ENCODE measurements at regions not wholly inside any gene's neighbourhood (a gene's known extent, or its start where the extent isn't known, plus 50 kb on each side); places are given as distances from the start of the nearest gene placed in this dataset.

GRCh38 chr7:16978358-16979244, 96.8 kb upstream of the AGR3 start:
- no peak for DNase-seq (ENCODE audit: low read depth)

DNA sequence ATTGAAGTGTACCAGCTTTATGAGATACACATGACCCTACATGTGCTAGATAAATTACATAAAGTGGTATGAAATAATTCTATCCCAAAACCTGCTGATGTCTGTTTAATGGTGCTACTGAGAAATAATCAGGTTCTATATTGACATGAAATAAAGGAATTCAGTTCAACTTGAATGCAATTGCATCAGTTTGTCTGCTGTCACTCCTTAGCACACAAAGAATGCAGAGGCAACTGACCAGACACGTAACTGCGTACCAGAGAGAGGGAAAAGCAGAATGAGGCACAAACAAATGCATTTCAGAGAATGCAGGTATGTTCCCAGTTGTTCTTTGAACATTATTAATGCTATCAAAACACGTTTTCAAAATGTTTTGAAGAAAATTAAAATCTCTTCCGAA, 98.8 kb upstream of the AGR3 start:
- no peak for DNase-seq (ENCODE audit: low read depth)

DNA sequence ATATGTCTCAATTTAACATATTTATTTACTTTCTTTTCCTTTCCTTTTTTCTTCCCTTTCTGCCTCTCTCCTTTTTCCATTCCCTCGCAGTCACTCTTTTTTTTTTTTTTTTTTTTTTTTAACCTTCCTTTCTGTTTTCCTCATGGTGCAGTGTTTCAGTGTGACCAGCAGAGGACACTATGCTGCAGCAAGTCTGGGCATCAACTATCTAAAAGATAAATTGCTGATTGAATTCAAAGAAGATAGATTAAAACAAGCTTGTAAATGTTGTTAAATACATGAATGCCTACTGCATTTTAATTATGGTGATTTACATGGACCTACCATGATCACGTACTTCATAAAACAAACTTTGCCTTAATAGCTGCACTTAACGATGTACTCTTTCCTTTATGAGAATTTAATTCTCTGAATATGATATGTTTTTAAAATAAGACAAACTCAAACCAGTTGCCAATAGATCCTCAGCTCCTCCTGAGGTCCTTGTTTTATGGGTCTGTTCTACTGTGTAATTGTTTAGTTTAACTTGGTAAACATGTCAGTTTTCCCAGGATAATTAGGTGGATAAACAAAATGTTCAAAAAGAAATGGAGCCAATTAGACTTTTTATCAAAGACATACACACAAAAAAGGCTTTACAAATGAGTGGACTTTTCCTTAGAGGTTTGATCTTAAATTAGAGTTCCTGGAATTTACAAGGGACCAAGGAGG, 101.0 kb upstream of the AGR3 start:
- no peak for DNase-seq (ENCODE audit: low read depth)

DNA sequence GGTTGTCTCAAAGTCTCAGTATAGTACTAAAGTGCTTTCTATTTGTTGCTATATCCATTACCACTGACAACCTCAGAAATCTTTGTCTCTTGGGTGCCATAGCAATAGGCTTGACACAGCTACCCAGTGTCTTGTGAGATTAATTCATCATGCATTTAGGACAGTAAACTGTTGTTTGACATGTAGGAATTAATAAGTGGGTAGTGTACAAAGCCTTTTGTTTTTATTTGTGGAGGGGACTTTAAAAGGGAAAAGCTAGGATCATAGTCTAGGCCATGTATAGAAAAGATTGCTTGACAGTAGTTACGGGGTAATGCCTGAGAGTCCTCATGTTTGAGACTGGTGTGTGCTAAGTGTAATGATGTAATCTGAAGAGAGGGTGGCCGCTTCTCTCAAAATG, 102.6 kb upstream of the AGR3 start:
- no peak for DNase-seq (ENCODE audit: low read depth)

- DNase-seq (ENCODE audit: low read depth): no peak
Observed at GRCh38 chr7:16985621-16986020, 103.8 kb upstream of the AGR3 start.

DNA sequence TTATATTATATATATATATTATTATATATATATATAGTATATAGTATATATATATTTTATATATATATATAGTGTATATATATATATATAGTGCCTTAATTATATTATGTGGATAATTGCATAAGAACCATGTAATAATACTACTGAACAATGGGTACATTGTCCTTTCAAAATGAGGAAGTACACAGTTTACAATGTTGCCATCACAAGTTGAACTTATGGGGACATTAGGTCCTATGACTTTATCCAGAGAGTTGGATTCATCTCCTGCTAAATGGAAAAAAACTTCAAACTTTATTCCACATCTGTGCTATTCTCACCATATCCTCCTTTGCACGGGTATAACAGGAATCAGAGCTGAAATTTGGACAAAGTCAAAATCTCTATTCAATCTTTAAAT, 105.0 kb upstream of the AGR3 start:
- DNase-seq (ENCODE audit: low read depth): no peak

DNA sequence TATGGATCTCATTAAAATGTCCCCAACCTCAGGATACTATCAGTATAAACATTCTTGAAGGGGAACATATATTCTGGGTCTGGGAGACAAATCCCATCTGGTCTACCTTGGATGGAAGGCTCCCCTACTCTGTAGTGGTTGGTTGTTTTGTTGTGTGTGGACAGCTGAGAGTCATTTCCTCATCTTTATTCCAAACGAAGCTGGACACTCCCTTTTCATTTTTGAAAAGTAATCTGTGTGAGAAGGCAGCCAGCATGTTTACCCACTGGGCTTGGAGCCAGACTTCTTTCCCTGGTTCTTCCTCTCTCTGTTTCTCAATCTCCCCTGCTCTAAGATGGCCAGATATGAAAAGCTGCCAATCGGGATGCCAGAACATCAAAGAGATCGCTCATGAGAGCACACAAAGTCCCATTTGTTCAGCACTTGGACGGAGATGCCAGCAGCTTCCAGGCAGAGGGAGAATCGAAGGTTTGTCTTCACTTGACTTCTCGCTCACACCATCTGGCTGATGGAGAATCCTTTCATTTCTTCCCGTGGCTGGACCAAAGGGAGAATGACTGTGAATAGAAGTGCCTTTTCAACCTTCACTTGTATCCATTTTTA, 108.1 kb upstream of the AGR3 start:
- no peak for DNase-seq (ENCODE audit: low read depth)

DNA sequence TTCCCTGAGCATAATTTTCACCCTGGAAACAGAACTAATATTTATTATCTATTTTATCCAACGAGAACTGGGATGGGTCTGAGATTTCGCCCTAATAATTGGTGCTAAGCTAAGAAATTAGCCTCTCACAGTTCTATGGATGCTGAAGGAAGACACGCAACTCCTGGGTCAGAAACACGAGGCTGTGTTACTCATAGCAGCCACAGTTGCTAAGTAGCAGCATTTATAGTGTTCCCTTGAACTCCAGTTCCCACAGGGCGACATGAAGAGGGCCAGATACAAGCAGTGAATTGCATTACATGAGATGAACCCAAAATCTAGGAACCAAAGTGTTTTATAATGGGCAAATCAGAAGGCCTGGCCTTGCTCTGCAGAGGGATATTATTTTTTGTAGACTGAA, 109.8 kb upstream of the AGR3 start:
- DNase-seq (ENCODE audit: low read depth): no peak

DNA sequence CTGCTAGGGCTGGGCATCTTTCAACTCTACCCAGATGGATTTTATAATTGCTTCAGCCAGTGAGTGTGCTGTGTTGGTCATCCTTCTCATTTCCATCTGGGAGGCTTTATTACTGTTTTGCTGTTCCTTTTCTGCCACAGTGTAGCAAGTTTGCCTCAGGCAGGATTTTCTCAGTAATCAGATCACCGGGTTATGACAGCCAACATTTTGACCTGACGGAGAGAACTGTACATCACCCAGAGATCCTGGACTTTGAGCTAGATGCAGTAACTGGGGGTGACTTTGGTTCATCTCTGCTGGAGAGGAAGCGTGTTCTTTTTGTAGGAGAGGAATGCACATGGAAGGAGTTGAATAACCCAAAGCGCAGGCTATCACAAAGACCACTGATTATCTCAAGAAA, 111.8 kb upstream of the AGR3 start:
- DNase-seq (ENCODE audit: low read depth): no peak

GRCh38 chr7:16998481-16999051, 116.8 kb upstream of the AGR3 start:
- DNase-seq (ENCODE audit: low read depth): no peak

DNA sequence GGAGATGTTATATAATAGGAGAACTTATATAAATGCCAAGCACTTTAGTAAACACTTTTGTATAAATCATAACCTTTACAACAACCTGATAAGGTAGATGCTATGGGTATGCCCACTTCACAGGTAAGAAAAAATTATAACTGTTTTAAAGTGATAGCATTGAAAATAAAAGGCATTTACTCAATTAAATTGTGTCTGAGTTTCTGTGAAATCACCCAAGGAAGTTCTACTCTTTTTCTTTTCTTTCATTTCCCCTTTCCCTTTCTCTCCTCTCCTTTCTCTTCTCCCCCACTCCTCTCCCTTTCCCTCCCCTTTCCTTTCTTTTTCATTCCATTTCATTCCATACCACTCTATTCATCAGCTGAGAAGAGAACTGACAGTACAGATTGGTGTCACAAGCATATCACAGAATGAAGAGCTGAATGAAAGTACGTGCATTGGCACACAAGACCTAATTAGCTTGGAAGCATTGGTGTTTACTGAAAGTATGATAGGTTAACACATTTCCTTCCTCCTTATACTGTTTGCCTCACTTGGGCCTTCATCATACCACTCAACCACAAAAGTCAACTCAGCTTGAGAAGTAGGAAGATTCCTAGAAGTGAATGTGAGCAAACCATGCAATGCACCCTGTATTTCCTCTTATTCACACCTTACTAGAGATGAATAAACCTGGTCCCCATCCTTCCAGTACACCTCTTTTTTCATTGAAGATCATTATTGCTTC, 117.9 kb upstream of the AGR3 start:
- no peak for DNase-seq (ENCODE audit: low read depth)

DNA sequence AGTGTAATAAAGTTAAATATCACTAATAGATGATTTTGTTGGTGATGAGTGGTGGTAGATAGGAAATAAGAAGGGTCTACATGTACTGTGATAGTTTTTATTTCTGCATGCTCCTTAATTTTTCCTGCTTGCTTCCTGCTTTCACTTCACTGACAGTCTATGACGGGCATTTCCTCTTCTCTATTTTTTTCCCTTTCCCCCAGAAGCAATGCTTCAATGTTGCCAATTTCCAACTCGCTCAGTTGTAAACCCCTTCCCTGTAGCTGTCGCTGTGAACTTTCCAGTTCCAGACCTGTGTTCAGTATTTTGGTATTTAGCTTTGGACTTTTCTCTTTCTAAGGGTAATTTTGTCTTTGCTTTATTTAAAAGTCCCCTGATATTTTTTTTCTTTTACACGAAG, 123.5 kb upstream of the AGR3 start:
- DNase-seq (ENCODE audit: low read depth): no peak

GRCh38 chr7:17007841-17008240, 126.1 kb upstream of the AGR3 start:
- no peak for DNase-seq (ENCODE audit: low read depth)

DNA sequence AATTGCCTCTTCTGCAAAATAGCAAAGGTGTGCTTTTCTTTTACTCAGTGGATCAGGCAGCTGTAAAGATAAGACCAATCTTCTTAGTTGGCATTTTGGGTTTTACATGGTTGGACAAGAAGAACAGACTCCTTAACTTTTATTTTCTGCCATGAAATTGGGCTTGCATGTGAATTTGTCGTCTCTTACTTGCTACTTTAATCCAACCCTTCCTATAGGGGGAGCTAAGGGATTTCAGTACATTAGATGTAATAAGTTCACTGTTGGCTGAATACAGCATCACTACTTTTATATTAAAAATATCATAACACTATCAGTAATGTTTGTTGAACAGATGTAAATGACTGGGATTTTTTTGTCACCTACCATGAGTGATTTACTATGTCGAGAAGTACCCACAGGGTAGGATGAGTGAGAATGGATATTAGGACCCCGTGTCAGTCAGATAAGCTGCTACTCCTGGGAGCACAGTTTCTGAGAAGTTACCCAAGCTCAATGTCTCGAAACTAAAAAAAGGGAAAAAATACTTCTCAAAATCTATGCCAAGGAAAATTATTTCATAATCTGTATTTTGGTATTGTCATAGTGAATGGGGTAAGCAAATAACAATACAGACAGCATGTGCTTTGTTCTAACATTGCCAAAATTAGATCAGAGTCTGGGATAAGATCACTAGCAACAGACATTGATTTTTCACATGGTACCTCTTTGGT, 127.4 kb upstream of the AGR3 start:
- DNase-seq (ENCODE audit: low read depth): no peak

DNA sequence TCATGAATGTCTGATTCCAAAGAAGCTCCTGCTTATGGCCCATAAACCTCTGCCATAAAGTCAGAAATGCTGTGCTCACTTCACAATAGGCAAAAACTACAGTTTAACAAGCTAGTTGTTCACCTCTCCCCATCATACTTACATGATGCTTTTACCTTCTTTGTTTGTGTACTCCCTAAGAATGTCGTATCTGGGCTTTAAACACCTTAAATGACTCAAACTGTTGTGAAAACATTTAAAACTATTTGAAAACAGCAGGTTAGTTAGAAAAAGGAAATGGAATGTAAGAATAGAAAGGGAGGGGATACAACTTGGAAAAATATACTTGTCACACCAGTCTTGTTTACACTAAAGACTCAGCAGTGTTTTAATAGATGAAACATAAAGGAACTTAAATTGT, 128.2 kb upstream of the AGR3 start:
- no peak for DNase-seq (ENCODE audit: low read depth)

DNA sequence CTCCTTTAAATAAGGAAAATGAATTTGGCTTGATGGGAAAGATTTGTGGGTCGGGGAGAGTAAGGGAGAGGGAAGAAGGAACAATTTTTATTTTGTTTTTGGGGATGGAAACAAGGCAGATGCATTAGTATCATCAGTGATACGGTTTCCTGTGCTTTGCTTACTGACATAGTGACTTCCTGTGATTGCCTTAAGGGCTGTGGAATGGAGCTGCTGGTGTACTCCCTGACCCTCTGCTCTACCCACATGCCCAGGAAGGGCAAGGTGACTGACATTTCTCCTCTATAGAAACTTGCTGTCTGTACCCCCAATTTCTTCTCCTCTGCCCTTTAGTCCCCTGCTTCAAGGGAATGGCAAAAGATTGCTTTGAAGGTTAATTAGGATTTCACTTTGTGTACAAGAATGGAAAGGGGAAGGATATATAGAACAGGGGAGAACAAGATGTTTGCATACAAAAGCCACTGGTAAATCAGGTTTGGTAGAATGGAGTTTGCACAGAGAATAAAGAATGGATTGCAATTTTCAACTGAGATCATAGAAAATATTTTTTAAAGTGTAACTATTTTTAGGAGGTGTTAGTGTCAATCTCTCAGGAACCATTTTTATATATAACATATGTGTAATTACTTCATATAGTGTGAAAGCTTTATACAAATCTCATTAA, 129.0 kb upstream of the AGR3 start:
- no peak for DNase-seq (ENCODE audit: low read depth)

GRCh38 chr7:17013204-17013603, 131.4 kb upstream of the AGR3 start:
- no peak for DNase-seq (ENCODE audit: low read depth)

DNA sequence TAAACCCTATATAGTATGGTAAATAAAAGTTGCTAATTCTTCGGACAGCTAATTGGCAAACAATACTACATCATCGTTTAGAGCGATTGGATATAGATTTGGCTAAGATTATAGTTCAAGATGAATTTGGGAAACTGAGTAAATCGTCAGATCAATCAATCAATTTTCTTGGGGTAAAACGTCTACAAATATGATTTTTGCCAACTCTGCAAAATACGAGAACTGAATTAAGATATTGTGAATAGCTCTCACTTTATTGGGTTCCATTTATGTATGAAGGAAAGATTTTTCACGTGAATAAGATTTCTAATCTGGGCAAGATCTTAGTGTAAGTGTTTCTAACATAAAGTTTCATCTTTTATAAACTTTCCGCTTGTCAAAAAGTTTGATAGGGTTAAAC, 132.9 kb upstream of the AGR3 start:
- no peak for DNase-seq (ENCODE audit: low read depth)

- DNase-seq (ENCODE audit: low read depth): no peak
Observed at GRCh38 chr7:17015598-17016031, 133.8 kb upstream of the AGR3 start.

- no peak for DNase-seq (ENCODE audit: low read depth)
Observed at GRCh38 chr7:17016402-17017010, 134.7 kb upstream of the AGR3 start.

Data from activated T-helper 9 cell treated with anti-CD3 and anti-CD28 coated beads, Interleukin-2, amount 50 U/mL, for 16 hours (primary cell).